HepG2 (cell line): ENCODE measurements at regions not wholly inside any gene's neighbourhood (a gene's known extent, or its start where the extent isn't known, plus 50 kb on each side); places are given as distances from the start of the nearest gene placed in this dataset.

Experiments
- ATM ChIP-seq: fragments of 450-650 bp; IDR thresholded peaks from 2 replicates; pipeline ENCODE4 v1.7.1; 2017; ENCODE audit warnings: mild to moderate bottlenecking, borderline replicate concordance
- FOSL1 ChIP-seq: sonication (generic); formaldehyde crosslinking; IDR thresholded peaks from 2 replicates; pipeline ENCODE4 v1.9.0; 2021; ENCODE audit warnings: missing genetic modification reagents, borderline replicate concordance
- JUNB ChIP-seq: sonication (generic); formaldehyde crosslinking; IDR thresholded peaks from 2 replicates; pipeline ENCODE4 v1.8.0; 2022; ENCODE audit warnings: missing genetic modification reagents, mild to moderate bottlenecking, borderline replicate concordance
- NKX3-1 ChIP-seq: sonication (generic); formaldehyde crosslinking; IDR thresholded peaks from 2 replicates; pipeline ENCODE4 v1.5.0; 2020; ENCODE audit warnings: missing genetic modification reagents
- PAWR ChIP-seq: sonication (generic); formaldehyde crosslinking; IDR thresholded peaks from 2 replicates; pipeline ENCODE4 v1.4.0; 2020; ENCODE audit warnings: missing genetic modification reagents, mild to moderate bottlenecking, borderline replicate concordance
- POLR2AphosphoS2 ChIP-seq: IDR thresholded peaks from 2 replicates; pipeline ENCODE4 v1.6.1; 2011; ENCODE audit warnings: low read depth, low read length, improper control_type of control experiment
- SP5 ChIP-seq: IDR thresholded peaks from 2 replicates; pipeline ENCODE4 v1.6.1; 2016; ENCODE audit warnings: low read depth, borderline replicate concordance
- TARDBP ChIP-seq: sonication (generic); formaldehyde crosslinking; IDR thresholded peaks from 2 replicates; pipeline ENCODE4 v1.8.0; 2022; ENCODE audit warnings: mild to moderate bottlenecking, missing genetic modification reagents
- TCF7 ChIP-seq: sonication (generic); IDR thresholded peaks from 2 replicates; pipeline ENCODE4 v1.6.1; 2016; ENCODE audit warnings: antibody characterized with exemption, low read depth
- TEF ChIP-seq: sonication (generic); formaldehyde crosslinking; IDR thresholded peaks from 2 replicates; pipeline ENCODE4 v1.5.0; 2020; ENCODE audit warnings: missing genetic modification reagents
- ZBTB44 ChIP-seq: sonication (generic); formaldehyde crosslinking; IDR thresholded peaks from 2 replicates; pipeline ENCODE4 v1.4.0; 2020; ENCODE audit warnings: missing genetic modification reagents
- ZFP91 ChIP-seq: sonication (generic); formaldehyde crosslinking; IDR thresholded peaks from 2 replicates; pipeline ENCODE4 v1.9.0; 2022; ENCODE audit warnings: missing genetic modification reagents, mild to moderate bottlenecking, borderline replicate concordance
- ZNF160 ChIP-seq: sonication (generic); formaldehyde crosslinking; IDR thresholded peaks from 2 replicates; pipeline ENCODE4 v1.8.0; 2022; ENCODE audit warnings: mild to moderate bottlenecking, inconsistent platforms, missing genetic modification reagents
- ZNF180 ChIP-seq: sonication (generic); formaldehyde crosslinking; IDR thresholded peaks from 2 replicates; pipeline ENCODE4 v1.4.0; 2020; ENCODE audit warnings: low read depth, missing genetic modification reagents, borderline replicate concordance
- ZNF34 ChIP-seq: sonication (generic); formaldehyde crosslinking; IDR thresholded peaks from 2 replicates; pipeline ENCODE4 v1.4.0; 2020; ENCODE audit warnings: mild to moderate bottlenecking, missing genetic modification reagents, borderline replicate concordance
- ZNF460 ChIP-seq: sonication (generic); formaldehyde crosslinking; IDR thresholded peaks from 2 replicates; pipeline ENCODE4 v1.5.1; 2020; ENCODE audit warnings: missing genetic modification reagents, mild to moderate bottlenecking, borderline replicate concordance
- ZNF614 ChIP-seq: IDR thresholded peaks from 2 replicates; pipeline ENCODE4 v1.6.1; 2018; ENCODE audit warnings: missing biosample characterization, missing genetic modification reagents, inconsistent platforms, borderline replicate concordance
- ZNF646 ChIP-seq: sonication (generic); formaldehyde crosslinking; IDR thresholded peaks from 2 replicates; pipeline ENCODE4 v1.9.0; 2021; ENCODE audit warnings: mild to moderate bottlenecking, missing genetic modification reagents
- ZNF749 ChIP-seq: sonication (generic); formaldehyde crosslinking; IDR thresholded peaks from 2 replicates; pipeline ENCODE4 v1.8.0; 2022; ENCODE audit warnings: mild to moderate bottlenecking, missing genetic modification reagents, moderate library complexity, borderline replicate concordance

GRCh38 chr1:178620584-178621475 lies 104.2 kb upstream of the RALGPS2 start (continued):
- TF ChIP-seq ZBTB44 (CRISPR knock-in tag) (no peak), ATM (no peak), ZNF614 (peak; percentile 71; the same call in 1 of the 2 replicates), ZFP91 (CRISPR knock-in tag) (no peak), SP5 (CRISPR knock-in tag) (peak; percentile 87), ZNF160 (CRISPR knock-in tag) (no peak), TEF (CRISPR knock-in tag) (no peak), TCF7 (peak; percentile 72), ZNF34 (no peak), ZNF749 (CRISPR knock-in tag) (no peak), JUNB (no peak), TARDBP (CRISPR knock-in tag) (peak; percentile 73; the same call in 1 of the 2 replicates), ZNF180 (CRISPR knock-in tag) (no peak), ZNF646 (CRISPR knock-in tag) (no peak), POLR2AphosphoS2 (no peak), NKX3-1 (CRISPR knock-in tag) (no peak), FOSL1 (CRISPR knock-in tag) (no peak), PAWR (CRISPR knock-in tag) (no peak), ZNF460 (CRISPR knock-in tag) (peak; percentile 33; the same call in 1 of the 2 replicates)
